ENCODE measurements at regions not wholly inside any gene's neighbourhood (a gene's known extent, or its start where the extent isn't known, plus 50 kb on each side); places are given as distances from the start of the nearest gene placed in this dataset.

DNA sequence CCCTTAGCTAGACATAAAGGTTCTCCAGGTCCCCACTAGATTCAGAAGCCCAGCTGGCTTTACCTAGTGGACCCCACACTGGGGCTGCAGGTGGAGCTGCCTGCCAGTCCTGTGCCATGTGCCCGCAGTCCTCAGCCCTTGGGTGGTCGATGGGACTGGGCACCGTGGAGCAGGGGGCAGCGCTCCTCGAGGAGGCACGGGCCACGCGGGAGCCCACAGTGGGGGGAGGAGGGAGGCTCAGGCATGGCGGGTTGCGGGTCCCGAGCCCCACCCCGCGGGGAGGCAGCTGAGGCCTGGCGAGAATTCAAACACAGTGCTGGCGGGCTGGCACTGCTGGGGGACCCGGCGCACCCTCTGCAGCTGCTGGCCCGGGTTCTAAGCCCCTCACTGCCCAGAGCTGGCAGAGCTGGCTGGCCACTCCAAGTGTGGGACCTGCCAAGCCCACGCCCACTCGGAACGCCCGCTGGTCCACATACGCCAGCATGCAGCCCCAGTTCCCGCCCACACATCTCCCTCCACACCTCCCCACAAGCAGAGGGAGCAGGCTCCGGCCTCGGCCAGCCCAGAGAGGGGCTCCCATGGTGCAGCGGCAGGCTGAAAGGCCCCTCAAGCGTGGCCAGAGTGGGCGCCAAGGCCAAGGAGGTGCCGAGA is 119.7 kb upstream of the NRXN1 start:
- DNase-seq, result no peak

DNA sequence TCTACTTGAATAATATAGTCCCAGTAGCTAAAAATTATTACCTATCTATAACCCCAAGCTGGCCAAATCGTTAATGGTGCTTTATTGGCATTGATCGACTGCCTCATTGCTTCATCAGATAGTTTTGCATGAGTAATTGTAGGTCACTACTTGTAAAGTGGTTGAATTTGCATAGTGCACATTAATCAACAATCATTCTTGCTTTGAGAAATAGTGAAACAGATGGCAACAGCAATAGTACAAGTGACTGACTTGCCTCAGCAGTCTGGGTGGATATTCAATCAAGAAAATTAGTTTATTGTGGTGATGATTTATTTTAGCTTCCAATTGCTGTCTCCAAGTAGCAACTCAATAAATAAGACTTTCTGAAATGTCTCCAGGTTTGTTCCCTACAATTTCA is 117.8 kb upstream of the NRXN1 start:
- DNase-seq, result no peak

DNA sequence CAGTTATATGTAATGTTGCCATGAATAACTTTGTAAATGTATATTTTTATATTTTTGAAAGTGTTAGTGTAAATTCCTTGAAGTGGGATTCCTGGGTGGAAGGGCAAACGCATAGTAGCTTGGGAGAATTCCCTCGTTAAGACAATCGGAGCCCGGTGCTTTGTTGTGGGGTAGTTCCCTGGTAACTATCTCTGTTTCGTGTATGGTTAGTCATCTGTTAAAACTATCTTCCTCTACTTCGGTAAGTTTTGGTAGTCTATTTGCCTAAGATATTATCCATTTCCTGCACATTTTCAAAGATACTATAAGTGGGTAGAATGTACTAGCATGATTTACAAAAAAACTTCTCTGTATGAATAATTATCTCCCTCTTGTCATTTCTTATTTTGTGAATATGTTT is 113.8 kb upstream of the NRXN1 start:
- no peak for DNase-seq

DNA sequence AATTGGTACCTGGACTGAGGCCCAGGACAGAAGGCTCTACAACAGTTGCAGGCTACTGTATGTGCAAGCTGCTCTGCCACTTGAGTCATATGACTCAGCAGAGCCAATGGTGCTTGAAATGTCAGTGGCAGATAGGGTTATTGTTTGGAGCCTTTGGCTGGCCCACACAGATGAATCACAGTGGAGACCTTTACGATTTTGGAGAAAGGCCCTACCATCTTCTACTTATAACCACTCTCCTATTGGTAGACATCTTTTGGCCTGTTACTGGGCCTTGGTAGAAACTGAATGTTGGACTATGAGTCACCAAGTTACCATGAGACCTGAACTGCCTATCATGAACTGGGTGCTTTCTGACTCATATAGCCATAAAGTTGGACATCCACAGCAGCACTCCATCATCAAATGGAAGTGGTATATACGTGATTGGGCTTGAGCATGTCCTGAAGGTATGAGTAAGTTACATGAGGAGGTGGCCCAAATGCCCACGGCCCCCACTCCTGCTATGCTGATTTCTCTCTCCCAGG is 88.9 kb upstream of the NRXN1 start:
- DNase-seq, result no peak

DNA sequence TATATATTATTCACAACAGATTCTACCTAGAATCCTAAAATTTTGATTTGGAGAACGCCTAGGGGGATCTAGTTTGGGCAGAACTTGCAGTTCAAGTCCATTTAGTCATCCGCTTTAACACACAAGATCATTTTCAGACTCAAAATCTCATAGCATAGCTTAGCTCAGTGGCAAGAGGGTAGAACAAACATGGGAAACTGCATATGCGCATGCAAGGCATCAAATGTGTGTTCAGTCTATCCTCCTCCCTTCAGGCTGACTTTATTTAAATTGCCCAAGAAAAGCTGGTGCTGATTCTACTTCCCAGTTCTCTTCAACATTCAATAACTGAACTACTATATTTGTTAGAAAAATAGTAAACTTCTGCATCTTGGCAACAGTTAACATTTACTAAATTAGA is 79.6 kb upstream of the NRXN1 start:
- no peak for DNase-seq

DNA sequence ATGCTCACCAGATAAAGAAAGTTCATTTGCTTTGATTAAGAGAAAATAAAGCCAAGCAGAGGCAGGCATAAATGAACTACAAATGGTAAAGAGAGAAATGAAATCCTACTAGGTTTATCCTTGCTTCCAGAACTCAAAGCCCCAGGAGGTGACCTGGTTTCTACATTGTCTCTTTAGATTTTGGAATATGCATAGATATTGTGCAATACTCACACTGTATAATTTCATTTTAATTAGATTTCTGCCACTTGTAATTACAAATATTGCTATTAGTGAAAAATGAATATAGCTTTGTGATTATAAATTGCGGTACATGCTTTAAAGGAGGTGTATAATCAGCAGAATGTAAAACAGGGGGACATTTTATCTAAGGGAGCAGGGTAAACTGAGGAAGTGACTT is 76.9 kb upstream of the NRXN1 start:
- no peak for DNase-seq

DNA sequence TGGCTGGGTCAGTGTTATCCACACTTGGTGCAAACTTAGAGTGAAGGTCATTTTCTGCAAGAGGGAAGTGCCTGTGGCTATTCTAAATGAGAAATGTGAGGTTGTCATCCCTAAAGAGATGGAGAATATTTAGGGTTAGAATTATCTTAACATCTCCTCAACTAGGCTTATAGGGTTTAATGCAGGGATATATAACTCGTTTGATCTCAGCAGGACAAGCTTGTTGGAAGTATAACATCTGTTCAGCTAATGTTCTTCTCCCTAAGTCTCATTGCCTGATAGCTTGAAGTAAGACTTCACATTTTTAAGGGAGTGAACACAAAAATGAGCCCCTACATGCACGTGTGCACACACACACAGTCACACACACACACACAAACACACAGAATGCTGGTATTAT is 75.9 kb upstream of the NRXN1 start:
- no peak for DNase-seq

DNA sequence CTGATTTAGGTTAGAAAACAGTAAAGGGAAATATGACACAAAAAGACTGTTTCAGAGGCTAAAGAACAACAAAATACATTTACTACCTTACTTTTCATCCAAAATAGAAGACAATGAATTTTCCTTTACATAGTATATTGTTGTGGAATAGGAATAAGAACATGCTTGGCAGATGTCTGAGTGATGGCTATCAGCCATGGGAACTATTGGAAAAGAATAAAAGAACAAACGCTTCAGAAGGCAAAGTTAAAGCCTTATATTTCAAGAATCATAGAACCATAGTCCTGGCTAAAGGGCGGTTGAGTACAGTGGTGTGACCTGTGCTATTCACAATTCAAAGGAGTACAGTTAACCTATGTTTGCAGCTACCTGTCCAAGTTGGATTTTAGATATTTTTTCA is 73.9 kb upstream of the NRXN1 start:
- no peak for DNase-seq

DNA sequence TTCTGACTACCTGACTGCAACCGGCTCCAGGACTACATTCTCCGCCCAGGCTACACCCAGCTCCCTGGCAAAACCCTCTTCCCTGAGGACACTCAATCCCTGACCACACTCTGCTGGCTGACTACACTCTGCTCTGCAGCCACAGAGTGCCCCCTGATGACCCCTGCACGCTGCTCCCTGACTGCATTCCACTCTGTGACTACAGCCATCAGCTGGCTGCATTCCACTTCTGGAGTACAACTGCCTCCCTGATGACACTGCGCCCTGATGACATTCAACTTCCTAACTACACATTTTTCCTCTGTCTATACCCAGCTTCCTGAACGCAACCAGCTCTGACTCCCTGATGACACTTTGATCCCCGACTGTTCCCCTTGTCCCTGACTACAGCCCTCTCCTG is 71.3 kb upstream of the NRXN1 start:
- DNase-seq, result no peak

DNA sequence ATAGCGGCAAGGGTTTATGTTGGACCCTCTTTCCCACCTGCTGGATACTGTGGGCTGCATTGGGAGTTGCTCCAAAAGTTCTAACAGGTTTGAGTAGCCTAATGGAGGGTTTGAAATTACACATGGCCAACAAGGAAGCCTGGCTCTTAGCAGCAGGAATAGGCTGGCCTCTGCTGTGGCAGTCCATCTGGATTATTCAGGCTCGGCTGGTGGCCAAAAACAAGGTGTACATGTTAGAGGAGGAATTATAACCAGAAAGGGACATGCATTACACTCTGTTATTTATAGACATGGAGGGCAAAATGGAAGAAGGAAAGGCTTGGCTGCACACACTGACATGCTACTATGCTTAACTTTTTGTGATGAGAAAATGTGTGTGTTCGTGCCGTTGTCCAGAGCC is 61.1 kb upstream of the NRXN1 start:
- DNase-seq, result no peak

DNA sequence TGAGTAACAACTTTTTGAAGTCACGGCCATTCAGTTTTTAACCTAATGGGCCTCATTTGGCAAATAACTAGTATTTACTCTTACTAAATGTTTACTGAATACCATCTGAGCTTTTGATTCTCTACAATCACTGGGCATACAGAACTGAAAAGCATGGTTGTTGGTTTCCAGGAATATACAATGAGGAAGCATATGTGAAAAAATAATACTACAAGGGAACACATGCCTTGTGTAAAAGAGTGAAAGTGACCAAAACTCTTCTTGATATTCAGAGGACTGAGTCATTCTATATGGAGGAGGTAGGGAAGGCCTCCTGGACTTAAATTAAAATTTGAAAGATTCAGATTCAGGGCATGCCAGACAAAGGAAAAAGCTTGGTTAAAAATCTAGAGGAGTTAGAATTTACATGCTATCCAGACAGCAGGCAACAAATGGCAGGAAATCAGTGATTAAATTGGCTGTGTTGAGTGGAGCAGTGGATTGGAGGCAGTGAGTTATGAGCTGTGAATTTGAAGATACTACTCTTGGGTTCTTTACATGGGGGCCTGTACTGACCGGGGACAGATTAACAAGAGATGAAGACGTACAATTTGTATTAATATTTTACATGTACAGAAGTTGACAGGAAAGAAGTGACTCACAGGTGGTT is 53.6 kb upstream of the NRXN1 start:
- no peak for DNase-seq

DNA sequence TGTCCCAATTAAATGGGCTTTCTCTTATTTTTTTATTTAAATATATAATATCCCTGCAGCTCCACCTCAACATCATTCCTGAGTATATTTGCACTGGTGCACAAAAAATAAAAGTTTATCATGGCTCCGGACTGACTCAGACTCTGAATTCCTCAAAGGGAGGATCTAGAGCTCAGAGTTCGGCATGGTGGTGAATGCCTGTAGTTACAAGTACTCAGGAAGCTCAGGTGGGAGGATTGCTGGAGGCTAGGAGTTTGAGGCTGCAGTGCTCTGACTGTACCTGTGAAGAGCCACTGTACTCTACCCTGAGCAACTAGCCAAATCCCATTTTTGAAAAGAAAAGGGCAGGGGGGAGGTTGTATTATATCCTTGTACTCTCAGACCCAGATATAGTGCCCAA is 52.8 kb upstream of the NRXN1 start:
- DNase-seq, result no peak

All from GDM1 (cell line).